ENCODE measurements at regions not wholly inside any gene's neighbourhood (a gene's known extent, or its start where the extent isn't known, plus 50 kb on each side); places are given as distances from the start of the nearest gene placed in this dataset.

DNA sequence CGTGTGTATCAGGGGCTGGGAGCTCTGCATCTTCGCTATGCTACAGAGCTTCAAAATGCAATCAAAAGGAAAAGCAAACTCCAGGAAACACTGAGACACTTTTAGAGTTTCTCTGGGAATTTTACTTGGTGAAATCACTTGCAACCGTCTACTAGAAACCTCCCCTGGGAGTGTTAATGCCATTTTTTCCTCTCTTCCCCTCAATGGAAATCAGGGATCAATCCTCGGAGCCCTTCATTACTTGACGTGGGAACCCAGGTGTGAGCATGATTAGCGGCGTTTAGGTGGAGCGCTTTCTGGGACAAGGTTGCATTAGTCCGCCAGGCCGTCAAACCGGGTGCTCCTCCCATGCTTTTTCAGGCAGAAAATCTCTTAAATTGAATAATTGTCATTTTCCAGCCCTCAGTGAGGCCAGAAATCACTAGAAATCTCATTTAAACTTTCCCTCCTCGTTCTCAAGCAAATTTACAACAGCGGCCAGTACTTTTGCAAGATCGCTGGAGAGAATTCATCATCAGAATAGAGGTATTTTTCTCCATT, 191.3 kb downstream of the IRX1 start:
- H3K4me3 ChIP-seq (ENCODE audit: low read length), result peak overlapping the region; percentile 32; the same call in 1 of the 2 replicates

DNA sequence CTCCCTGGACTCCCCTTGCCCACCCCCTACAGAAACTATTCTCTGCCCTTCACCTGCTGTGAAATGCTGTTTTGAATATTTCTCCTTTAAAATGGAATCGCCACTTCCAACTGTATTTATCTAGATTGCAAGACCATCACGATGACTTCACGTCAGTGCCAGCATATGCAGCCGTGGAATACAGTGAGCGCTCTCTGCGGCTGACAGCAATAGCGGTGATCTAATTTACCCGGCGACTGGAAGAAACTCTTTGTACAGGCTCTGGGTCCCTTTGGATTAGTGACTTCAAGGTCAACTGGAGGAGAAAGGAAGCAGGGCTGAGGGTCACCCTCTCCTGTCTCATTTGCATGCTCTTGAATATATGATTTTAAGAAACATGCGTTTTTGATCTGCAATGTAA, 192.0 kb downstream of the IRX1 start:
- H3K9me3 ChIP-seq (ENCODE audit: insufficient read depth, low read depth, low read length), result no peaks in the 10 kb centered on the region
- H3K4me3 ChIP-seq (ENCODE audit: low read length), result peak overlapping the region; percentile 32; the same call in 1 of the 2 replicates
- peaks cover 18% of the 10 kb centered on the region; the same call in 1 of the 2 replicates for H3K4me1 ChIP-seq (ENCODE audit: insufficient read depth, low read length)
- peak overlapping the region; percentile 46; the same call in 1 of the 2 replicates for H3K9ac ChIP-seq (ENCODE audit: low read depth, low read length)
- H3K36me3 ChIP-seq (ENCODE audit: insufficient read depth, low read depth, low read length), result no peaks in the 10 kb centered on the region
- H3K27ac ChIP-seq (ENCODE audit: low read length), result no peak overlapping the region
- H3K27me3 ChIP-seq (ENCODE audit: insufficient read depth, low read length), result no peaks in the 10 kb centered on the region; the same call in 1 of the 2 replicates

More for the DNA sequence above, 191.3 kb downstream of the IRX1 start:
- Histone ChIP-seq H3K27ac (ENCODE audit: low read length) (no peak overlapping the region), H3K27me3 (ENCODE audit: insufficient read depth, low read length) (no peaks in the 10 kb centered on the region; the same call in 1 of the 2 replicates), H3K4me1 (ENCODE audit: insufficient read depth, low read length) (peaks cover 18% of the 10 kb centered on the region; the same call in 1 of the 2 replicates), H3K9ac (ENCODE audit: low read depth, low read length) (peak overlapping the region; percentile 7; the same call in 1 of the 2 replicates), H3K9me3 (ENCODE audit: insufficient read depth, low read depth, low read length) (no peaks in the 10 kb centered on the region), H3K36me3 (ENCODE audit: insufficient read depth, low read depth, low read length) (no peaks in the 10 kb centered on the region)

DNA sequence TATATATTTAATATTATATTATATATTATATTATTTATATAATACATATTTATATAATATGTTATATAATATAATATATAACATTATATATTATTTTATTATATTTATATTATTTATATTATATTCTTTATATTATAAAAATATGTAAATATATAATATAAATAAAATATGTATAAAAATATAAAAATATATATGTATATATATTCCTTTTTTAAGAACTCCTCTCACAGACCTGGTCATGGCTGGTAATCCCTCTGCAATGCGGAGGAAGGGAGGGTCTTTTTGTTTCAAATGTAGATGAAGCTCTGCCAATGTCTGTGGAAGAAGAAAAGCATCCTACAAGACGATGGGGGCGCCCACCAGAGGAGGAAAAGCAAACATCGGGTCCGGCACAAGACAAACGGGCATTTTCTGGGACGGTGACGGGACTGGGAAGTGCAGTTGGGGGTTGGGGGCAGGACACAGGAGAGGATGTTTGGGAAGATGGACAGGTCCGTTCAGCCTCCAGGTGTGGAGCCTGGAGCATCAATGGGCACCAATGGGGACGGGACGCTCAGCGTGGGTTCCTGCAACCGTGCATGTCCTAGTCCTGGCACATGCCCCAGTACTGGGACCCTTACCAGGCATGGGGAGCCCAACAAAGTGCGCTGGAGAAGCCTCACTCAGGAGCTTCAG, 194.0 kb downstream of the IRX1 start:
- Histone ChIP-seq H3K36me3 (ENCODE audit: insufficient read depth, low read depth, low read length) (no peaks in the 10 kb centered on the region), H3K4me3 (ENCODE audit: low read length) (no peak overlapping the region), H3K9me3 (ENCODE audit: insufficient read depth, low read depth, low read length) (0 out of 2 replicates have a peak, but pooled peaks cover 1% of the 10 kb centered on the region), H3K27ac (ENCODE audit: low read length) (no peak overlapping the region), H3K9ac (ENCODE audit: low read depth, low read length) (no peak overlapping the region), H3K27me3 (ENCODE audit: insufficient read depth, low read length) (no peaks in the 10 kb centered on the region; the same call in 1 of the 2 replicates), H3K4me1 (ENCODE audit: insufficient read depth, low read length) (peaks cover 18% of the 10 kb centered on the region; the same call in 1 of the 2 replicates)

GRCh38 chr5:3793162-3793561, 197.5 kb downstream of the IRX1 start:
- no peaks in the 10 kb centered on the region; the same call in 1 of the 2 replicates for H3K27me3 ChIP-seq (ENCODE audit: insufficient read depth, low read length)
- H3K36me3 ChIP-seq (ENCODE audit: insufficient read depth, low read depth, low read length), result no peaks in the 10 kb centered on the region
- no peak overlapping the region for H3K27ac ChIP-seq (ENCODE audit: low read length)
- peaks cover 4% of the 10 kb centered on the region; the same call in 1 of the 2 replicates for H3K4me1 ChIP-seq (ENCODE audit: insufficient read depth, low read length)
- H3K9me3 ChIP-seq (ENCODE audit: insufficient read depth, low read depth, low read length), result 0 out of 2 replicates have a peak, but pooled peaks cover 6% of the 10 kb centered on the region
- H3K9ac ChIP-seq (ENCODE audit: low read depth, low read length), result no peak overlapping the region
- H3K4me3 ChIP-seq (ENCODE audit: low read length), result no peak overlapping the region

DNA sequence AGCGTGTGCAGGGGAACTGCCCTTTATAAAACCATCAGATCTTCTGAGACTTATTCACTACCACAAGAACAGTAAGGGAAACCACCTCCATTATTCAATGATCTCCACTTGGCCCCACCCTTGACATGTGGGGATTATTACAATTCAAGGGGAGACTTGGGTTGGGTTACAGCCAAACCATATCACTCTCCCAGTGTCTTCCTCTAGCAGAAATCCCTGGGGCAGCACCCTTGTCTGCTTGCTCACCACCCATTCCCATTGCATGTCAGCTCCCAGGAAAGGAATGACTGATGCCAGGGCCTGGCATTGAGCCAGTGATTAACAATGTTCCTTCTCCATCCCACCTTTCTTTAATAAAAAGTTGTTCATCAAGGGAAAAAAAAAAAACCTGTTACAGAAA, 199.0 kb downstream of the IRX1 start:
- Histone ChIP-seq H3K4me1 (ENCODE audit: insufficient read depth, low read length) (peaks cover 3% of the 10 kb centered on the region; the same call in 1 of the 2 replicates), H3K9me3 (ENCODE audit: insufficient read depth, low read depth, low read length) (peaks cover 6% of the 10 kb centered on the region; the same call in 1 of the 2 replicates), H3K9ac (ENCODE audit: low read depth, low read length) (no peak overlapping the region), H3K27me3 (ENCODE audit: insufficient read depth, low read length) (no peaks in the 10 kb centered on the region; the same call in 1 of the 2 replicates), H3K36me3 (ENCODE audit: insufficient read depth, low read depth, low read length) (no peaks in the 10 kb centered on the region), H3K4me3 (ENCODE audit: low read length) (no peak overlapping the region), H3K27ac (ENCODE audit: low read length) (no peak overlapping the region)

GRCh38 chr5:3796736-3797135, 201.1 kb downstream of the IRX1 start:
- Histone ChIP-seq H3K9me3 (ENCODE audit: insufficient read depth, low read depth, low read length) (peaks cover 6% of the 10 kb centered on the region; the same call in 1 of the 2 replicates), H3K36me3 (ENCODE audit: insufficient read depth, low read depth, low read length) (no peaks in the 10 kb centered on the region), H3K9ac (ENCODE audit: low read depth, low read length) (no peak overlapping the region), H3K4me3 (ENCODE audit: low read length) (no peak overlapping the region), H3K27ac (ENCODE audit: low read length) (no peak overlapping the region), H3K27me3 (ENCODE audit: insufficient read depth, low read length) (no peaks in the 10 kb centered on the region), H3K4me1 (ENCODE audit: insufficient read depth, low read length) (no peaks in the 10 kb centered on the region; the same call in 1 of the 2 replicates)

- H3K27me3 ChIP-seq (ENCODE audit: insufficient read depth, low read length), result no peaks in the 10 kb centered on the region
- H3K4me1 ChIP-seq (ENCODE audit: insufficient read depth, low read length), result no peaks in the 10 kb centered on the region
- H3K9me3 ChIP-seq (ENCODE audit: insufficient read depth, low read depth, low read length), result no peaks in the 10 kb centered on the region; the same call in 1 of the 2 replicates
- H3K36me3 ChIP-seq (ENCODE audit: insufficient read depth, low read depth, low read length), result no peaks in the 10 kb centered on the region
- no peak overlapping the region for H3K27ac ChIP-seq (ENCODE audit: low read length)
- no peak overlapping the region for H3K9ac ChIP-seq (ENCODE audit: low read depth, low read length)
- H3K4me3 ChIP-seq (ENCODE audit: low read length), result no peak overlapping the region
Measured at GRCh38 chr5:3801967-3802366, 206.3 kb downstream of the IRX1 start.

- Histone ChIP-seq H3K9ac (ENCODE audit: low read depth, low read length) (no peak overlapping the region), H3K9me3 (ENCODE audit: insufficient read depth, low read depth, low read length) (no peaks in the 10 kb centered on the region), H3K27ac (ENCODE audit: low read length) (no peak overlapping the region), H3K4me3 (ENCODE audit: low read length) (no peak overlapping the region), H3K36me3 (ENCODE audit: insufficient read depth, low read depth, low read length) (no peaks in the 10 kb centered on the region), H3K27me3 (ENCODE audit: insufficient read depth, low read length) (no peaks in the 10 kb centered on the region), H3K4me1 (ENCODE audit: insufficient read depth, low read length) (no peaks in the 10 kb centered on the region)
Measured at GRCh38 chr5:3809455-3809854, 213.8 kb downstream of the IRX1 start.

DNA sequence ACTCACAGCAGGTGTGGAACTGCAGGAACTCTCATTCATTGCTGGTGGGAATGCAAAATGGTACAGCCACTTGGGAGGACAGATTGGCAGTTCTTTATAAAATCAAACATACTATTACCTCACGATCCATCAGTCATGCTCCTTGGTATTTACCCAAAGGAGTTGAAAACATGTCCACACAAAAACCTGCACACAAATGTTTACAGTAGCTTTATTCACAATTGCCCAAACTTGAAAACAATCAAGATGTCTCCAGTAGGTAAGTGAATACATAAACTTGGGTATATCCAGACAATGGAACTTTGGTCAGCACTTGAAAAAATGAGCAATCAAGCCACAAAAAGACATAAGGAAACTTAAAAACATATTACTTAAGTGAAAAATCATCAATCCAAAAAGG, 215.5 kb downstream of the IRX1 start:
- Histone ChIP-seq H3K36me3 (ENCODE audit: insufficient read depth, low read depth, low read length) (no peaks in the 10 kb centered on the region), H3K27me3 (ENCODE audit: insufficient read depth, low read length) (no peaks in the 10 kb centered on the region), H3K4me1 (ENCODE audit: insufficient read depth, low read length) (no peaks in the 10 kb centered on the region), H3K4me3 (ENCODE audit: low read length) (no peak overlapping the region), H3K27ac (ENCODE audit: low read length) (no peak overlapping the region), H3K9me3 (ENCODE audit: insufficient read depth, low read depth, low read length) (no peaks in the 10 kb centered on the region), H3K9ac (ENCODE audit: low read depth, low read length) (no peak overlapping the region)

DNA sequence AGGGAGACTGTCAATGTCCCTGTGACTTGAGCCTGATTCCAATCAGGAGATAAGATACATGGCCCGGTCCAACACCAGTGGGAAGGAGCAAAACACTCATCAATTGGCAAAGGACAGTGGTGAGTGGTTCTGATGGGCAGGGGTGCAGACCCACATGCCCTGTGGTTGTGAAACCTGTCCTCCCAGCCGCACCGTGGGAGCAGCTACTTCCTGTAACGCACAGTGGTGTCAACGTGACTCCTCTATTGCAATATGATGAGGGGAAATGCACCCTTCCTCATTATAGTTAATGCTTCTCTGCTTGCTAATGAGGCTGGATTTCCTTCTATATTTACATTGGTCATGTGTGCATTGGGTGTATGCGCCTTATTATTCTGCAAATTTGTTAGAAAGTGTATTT, 223.0 kb downstream of the IRX1 start:
- H3K36me3 ChIP-seq (ENCODE audit: insufficient read depth, low read depth, low read length), result no peaks in the 10 kb centered on the region
- no peak overlapping the region for H3K9ac ChIP-seq (ENCODE audit: low read depth, low read length)
- H3K27me3 ChIP-seq (ENCODE audit: insufficient read depth, low read length), result no peaks in the 10 kb centered on the region
- H3K9me3 ChIP-seq (ENCODE audit: insufficient read depth, low read depth, low read length), result no peaks in the 10 kb centered on the region
- no peak overlapping the region for H3K27ac ChIP-seq (ENCODE audit: low read length)
- no peak overlapping the region for H3K4me3 ChIP-seq (ENCODE audit: low read length)
- H3K4me1 ChIP-seq (ENCODE audit: insufficient read depth, low read length), result no peaks in the 10 kb centered on the region

GRCh38 chr5:3825531-3826451, 230.2 kb downstream of the IRX1 start:
- no peaks in the 10 kb centered on the region for H3K9me3 ChIP-seq (ENCODE audit: insufficient read depth, low read depth, low read length)
- H3K4me1 ChIP-seq (ENCODE audit: insufficient read depth, low read length), result no peaks in the 10 kb centered on the region; the same call in 1 of the 2 replicates
- no peaks in the 10 kb centered on the region for H3K27me3 ChIP-seq (ENCODE audit: insufficient read depth, low read length)
- H3K9ac ChIP-seq (ENCODE audit: low read depth, low read length), result no peak overlapping the region
- no peak overlapping the region for H3K4me3 ChIP-seq (ENCODE audit: low read length)
- H3K27ac ChIP-seq (ENCODE audit: low read length), result no peak overlapping the region
- no peaks in the 10 kb centered on the region for H3K36me3 ChIP-seq (ENCODE audit: insufficient read depth, low read depth, low read length)

Data from iPS-20b (cell line).